H1 (cell line): ENCODE measurements at regions not wholly inside any gene's neighbourhood (a gene's known extent, or its start where the extent isn't known, plus 50 kb on each side); places are given as distances from the start of the nearest gene placed in this dataset.

Experiments used
- CTCF ChIA-PET: fragments of 300-600 bp; sonication (Branson Sonifier 250); formaldehyde crosslinking; loops from one replicate; lab custom pipeline; 2021; ENCODE audit not compliant: partially characterized antibody; lab: Charles Lee
- POLR2A ChIA-PET: fragments of 300-600 bp; sonication (Branson Sonifier 250); formaldehyde crosslinking; loops from one replicate; lab custom pipeline; 2021; ENCODE audit warnings: inconsistent platforms; ENCODE audit not compliant: partially characterized antibody; lab: Charles Lee
- DNase-seq, 2 experiments: peaks; one replicate each; pipeline versions ENCODE4 v3.0.0 to v3.0.0-alpha.2; 2010 to 2022; ENCODE audit warnings: low spot score in 2 of 2, low read depth in 1 of 2, mixed read lengths in 1 of 2
- FAIRE-seq: peaks from 2 replicates; lab custom pipeline; 2011; peaks lifted over from hg19 to GRCh38; lab: Jason Lieb, UNC
- H2AFZ ChIP-seq: 2 replicates; pipeline ENCODE4 v1.8.1; 2012; ENCODE audit warnings: low read length, inconsistent platforms
- H2AK5ac ChIP-seq: 2 replicates; pipeline ENCODE4 v1.6.1; 2013; ENCODE audit warnings: low read depth, low read length
- H2BK120ac ChIP-seq: replicated peaks from 2 replicates; pipeline ENCODE3; 2013; ENCODE audit warnings: low read depth, low read length, inconsistent platforms
- H2BK12ac ChIP-seq: 2 replicates; pipeline ENCODE4 v1.6.1; 2013; ENCODE audit warnings: low read depth, low read length
- H2BK15ac ChIP-seq: 2 replicates; pipeline ENCODE4 v1.6.1; 2013; ENCODE audit warnings: low read length
- H2BK20ac ChIP-seq: 2 replicates; pipeline ENCODE4 v1.6.1; 2013; ENCODE audit warnings: low read length
- H2BK5ac ChIP-seq: 2 replicates; pipeline ENCODE4 v1.6.1; 2013; ENCODE audit warnings: low read depth, low read length
- H3K14ac ChIP-seq: 2 replicates; pipeline ENCODE4 v1.6.1; 2013; ENCODE audit warnings: inconsistent platforms; ENCODE audit not compliant: insufficient read length
- H3K18ac ChIP-seq: 2 replicates; pipeline ENCODE4 v1.6.1; 2013; ENCODE audit warnings: low read length; ENCODE audit errors: extremely low read depth
- H3K23ac ChIP-seq: 2 replicates; pipeline ENCODE4 v1.6.1; 2013; ENCODE audit warnings: inconsistent platforms; ENCODE audit not compliant: insufficient read length
- H3K23me2 ChIP-seq: 2 replicates; pipeline ENCODE4 v1.6.1; 2013; ENCODE audit warnings: low read depth, low read length
- H3K27ac ChIP-seq: 2 replicates; pipeline ENCODE4 v1.6.1; 2011; ENCODE audit warnings: low read depth, low read length, inconsistent platforms
- H3K27me3 ChIP-seq, 4 experiments: replicated peaks in 1 of 4; 1 replicate in 1 of 4; 2 replicates in 3 of 4; pipeline versions ENCODE4 v1.6.1 to v1.8.1; 2011 to 2013; ENCODE audit warnings: low read length in 3 of 4, mild to moderate bottlenecking in 3 of 4, inconsistent platforms in 2 of 4, mixed read lengths in 2 of 4, moderate library complexity in 1 of 4; ENCODE audit not compliant: control insufficient read depth in 3 of 4, insufficient read depth in 3 of 4; ENCODE audit errors: extremely low read depth in 1 of 4
- H3K36me3 ChIP-seq, 4 experiments: 2 replicates each; pipeline versions ENCODE4 v1.6.1 to v1.8.1; 2011 to 2013; ENCODE audit warnings: mild to moderate bottlenecking in 4 of 4, low read length in 3 of 4, moderate library complexity in 2 of 4, control low read depth in 1 of 4, inconsistent platforms in 1 of 4; ENCODE audit not compliant: insufficient read depth in 4 of 4, control insufficient read depth in 2 of 4
- H3K4ac ChIP-seq: replicated peaks from 2 replicates; pipeline ENCODE3; 2013; ENCODE audit warnings: low read length, low read depth, mixed read lengths, inconsistent platforms; ENCODE audit not compliant: insufficient read length
- H3K4me1 ChIP-seq, 4 experiments: replicated peaks in 1 of 4; 1 replicate in 1 of 4; 2 replicates in 3 of 4; pipeline versions ENCODE4 v1.6.1 to v1.8.1; 2011 to 2013; ENCODE audit warnings: low read length in 3 of 4, inconsistent platforms in 2 of 4, mixed read lengths in 1 of 4; ENCODE audit not compliant: insufficient read depth in 4 of 4, control insufficient read depth in 3 of 4
- H3K4me2 ChIP-seq, 2 experiments: 2 replicates each; pipeline versions ENCODE4 v1.6.1 to v1.8.1; 2011 to 2013; ENCODE audit warnings: low read depth in 2 of 2, low read length in 2 of 2, control low read depth in 1 of 2, inconsistent platforms in 1 of 2, mild to moderate bottlenecking in 1 of 2; ENCODE audit not compliant: insufficient read depth in 1 of 2
- H3K4me3 ChIP-seq, 4 experiments: fragments of 200-600, 300-600 bp in 1 of 4; sonication (generic), shearing (Covaris generic), sonication (Bioruptor Twin) in 1 of 4; 2 replicates each; pipeline versions ENCODE4 v1.5.1 to v1.8.1; 2011 to 2016; ENCODE audit warnings: low read length in 4 of 4, low read depth in 3 of 4, control low read depth in 2 of 4, inconsistent platforms in 2 of 4, mild to moderate bottlenecking in 2 of 4, mixed read lengths in 1 of 4, moderate library complexity in 1 of 4; ENCODE audit not compliant: insufficient read depth in 2 of 4; ENCODE audit errors: extremely low read depth in 1 of 4
- H3K56ac ChIP-seq: replicated peaks from 2 replicates; pipeline ENCODE3; 2013; ENCODE audit warnings: low read depth, mild to moderate bottlenecking, mixed read lengths, low read length, inconsistent platforms; ENCODE audit not compliant: insufficient read length
- H3K79me1 ChIP-seq: 2 replicates; pipeline ENCODE4 v1.6.1; 2013; ENCODE audit warnings: low read depth, low read length, control low read depth
- H3K79me2 ChIP-seq, 2 experiments: 2 replicates each; pipeline versions ENCODE4 v1.6.1 to v1.8.1; 2012 to 2013; ENCODE audit warnings: low read length in 2 of 2, mild to moderate bottlenecking in 2 of 2, inconsistent platforms in 1 of 2; ENCODE audit not compliant: insufficient read depth in 2 of 2, control insufficient read depth in 1 of 2
- H3K9ac ChIP-seq, 4 experiments: replicated peaks in 1 of 4; 1 replicate in 1 of 4; 2 replicates in 3 of 4; pipeline versions ENCODE4 v1.6.1 to v1.8.1; 2011 to 2013; ENCODE audit warnings: low read depth in 3 of 4, low read length in 3 of 4, control low read depth in 2 of 4, mild to moderate bottlenecking in 2 of 4, moderate library complexity in 2 of 4, inconsistent platforms in 1 of 4; ENCODE audit errors: extremely low read depth in 1 of 4
- H3K9me3 ChIP-seq, 2 experiments: 2 replicates each; pipeline versions ENCODE4 v1.6.1 to v1.8.1; 2012 to 2013; ENCODE audit warnings: mild to moderate bottlenecking in 2 of 2, moderate library complexity in 2 of 2, control low read depth in 1 of 2, inconsistent platforms in 1 of 2, low read depth in 1 of 2, low read length in 1 of 2, mixed read lengths in 1 of 2; ENCODE audit not compliant: insufficient read depth in 2 of 2
- H4K20me1 ChIP-seq, 2 experiments: replicated peaks in 1 of 2; 2 replicates each; pipeline versions ENCODE3 to v1.8.1; 2011 to 2013; ENCODE audit warnings: inconsistent platforms in 2 of 2, low read length in 2 of 2, mild to moderate bottlenecking in 1 of 2; ENCODE audit not compliant: insufficient read depth in 2 of 2, control insufficient read depth in 1 of 2
- H4K5ac ChIP-seq: 2 replicates; pipeline ENCODE4 v1.6.1; 2013; ENCODE audit warnings: low read length, low read depth, mixed read lengths, inconsistent platforms; ENCODE audit not compliant: insufficient read length
- H4K8ac ChIP-seq: 2 replicates; pipeline ENCODE4 v1.8.0; 2013; ENCODE audit warnings: mild to moderate bottlenecking, moderate library complexity, low read length, inconsistent platforms; ENCODE audit not compliant: insufficient read depth; ENCODE audit errors: extremely low read depth
- H4K91ac ChIP-seq: replicated peaks from 2 replicates; pipeline ENCODE3; 2013; ENCODE audit warnings: low read length, mixed read lengths, inconsistent platforms; ENCODE audit not compliant: insufficient read length
- ATF3 ChIP-seq: IDR thresholded peaks from 2 replicates; pipeline ENCODE4 v1.6.1; 2011; ENCODE audit warnings: low read depth, mild to moderate bottlenecking, low read length; ENCODE audit not compliant: insufficient read depth
- BACH1 ChIP-seq: IDR thresholded peaks from 2 replicates; pipeline ENCODE4 v1.6.1; 2012; ENCODE audit warnings: low read length, improper control_type of control experiment
- KDM1A ChIP-seq: fragments of 200-600, 300-600 bp; sonication (generic); IDR thresholded peaks from 2 replicates; pipeline ENCODE4 v1.7.1; 2016; ENCODE audit warnings: mild to moderate bottlenecking, low read length, borderline replicate concordance
- KDM4A ChIP-seq: IDR thresholded peaks from one replicate; pipeline ENCODE4 v1.7.1; 2012; ENCODE audit warnings: low read depth, mild to moderate bottlenecking, moderate library complexity, low read length, inconsistent platforms; ENCODE audit not compliant: severe bottlenecking
- MAFK ChIP-seq: IDR thresholded peaks from 2 replicates; pipeline ENCODE4 v1.6.1; 2012; ENCODE audit warnings: low read depth, mild to moderate bottlenecking, improper control_type of control experiment, low read length
- NRF1 ChIP-seq: IDR thresholded peaks from 2 replicates; pipeline ENCODE4 v1.6.1; 2011; ENCODE audit warnings: mild to moderate bottlenecking, low read depth, low read length, improper control_type of control experiment
- SP1 ChIP-seq: IDR thresholded peaks from 2 replicates; pipeline ENCODE4 v1.6.1; 2011; ENCODE audit warnings: low read depth, low read length
- SP2 ChIP-seq: IDR thresholded peaks from 2 replicates; pipeline ENCODE4 v1.6.1; 2012; ENCODE audit warnings: mild to moderate bottlenecking, low read length, inconsistent platforms
- whole genome bisulfite sequencing, 2 experiments: shearing (Covaris generic) in 1 of 2; methylation state at CpG; one replicate each; pipeline versions ENCODE4 v1.1.6 to v1.1.7; 2013 to 2015; ENCODE audit warnings: low lambda C conversion rate in 2 of 2, mixed read lengths in 2 of 2, inconsistent platforms in 1 of 2, low coverage in 1 of 2, missing lambda C conversion rate in 1 of 2; ENCODE audit not compliant: insufficient replicate concordance in 2 of 2, insufficient coverage in 1 of 2, insufficient read length in 1 of 2; ENCODE audit errors: extremely low coverage in 1 of 2, missing lambda C conversion rate in 1 of 2; 5-methylcytosine and 5-hydroxymethylcytosine counted together

GRCh38 chr12:58408516-58408915 is 467.1 kb downstream of the ATP23 start:
- Histone ChIP-seq H3K4ac (no peak overlapping the region), H2AFZ (no peak overlapping the region), H2BK5ac (no peak overlapping the region), H3K27ac (no peak overlapping the region), H4K5ac (no peak overlapping the region), H3K79me2 (no peaks in the 10 kb centered on the region), H2BK12ac (no peak overlapping the region), H2BK20ac (no peak overlapping the region), H3K9me3 (no peaks in the 10 kb centered on the region), H2AK5ac (no peak overlapping the region), H3K36me3 (no peaks in the 10 kb centered on the region), H3K4me1 (no peaks in the 10 kb centered on the region; a peak in 1 of 7 replicates), H2BK120ac (no peak overlapping the region), H3K56ac (no peak overlapping the region), H3K4me2 (no peak overlapping the region), H3K23me2 (no peaks in the 10 kb centered on the region), H2BK15ac (no peak overlapping the region), H3K79me1 (no peaks in the 10 kb centered on the region), H3K18ac (no peak overlapping the region), H3K27me3 (no peaks in the 10 kb centered on the region), H3K4me3 (no peak overlapping the region), H4K8ac (no peak overlapping the region), H3K9ac (no peak overlapping the region), H4K20me1 (no peaks in the 10 kb centered on the region), H4K91ac (peak overlapping the region; percentile 10), H3K14ac (no peak overlapping the region), H3K23ac (no peak overlapping the region)
- POLR2A ChIA-PET: no interaction called here
- FAIRE-seq: no peak
- no peak for DNase-seq
- 85% methylated on average over 1 of the region's 1 CpG; no CpG with 5 or more reads in 1 of the 2 experiments for WGBS, 2 experiments
- CTCF ChIA-PET: interaction anchor here (0.9 to 1.9 kb wide), 2 partner anchors 17 to 35 kb away, joined by 3 to 6 read pairs; no protein-coding TSS in a partner anchor
- TF ChIP-seq SP1: no peak
- TF ChIP-seq KDM1A: no peak
- no peak for TF ChIP-seq SP2
- no peak for TF ChIP-seq ATF3
- TF ChIP-seq NRF1: no peak
- no peak for TF ChIP-seq KDM4A
- no peak for TF ChIP-seq MAFK
- no peak for TF ChIP-seq BACH1
